H1 (cell line): ENCODE measurements at regions not wholly inside any gene's neighbourhood (a gene's known extent, or its start where the extent isn't known, plus 50 kb on each side); places are given as distances from the start of the nearest gene placed in this dataset.

ENCODE experiments used
- CTCF ChIA-PET: fragments of 300-600 bp; sonication (Branson Sonifier 250); formaldehyde crosslinking; loops from one replicate; lab custom pipeline; 2021; ENCODE audit not compliant: partially characterized antibody; lab: Charles Lee
- POLR2A ChIA-PET: fragments of 300-600 bp; sonication (Branson Sonifier 250); formaldehyde crosslinking; loops from one replicate; lab custom pipeline; 2021; ENCODE audit warnings: inconsistent platforms; ENCODE audit not compliant: partially characterized antibody; lab: Charles Lee
- DNase-seq, 2 experiments: peaks; one replicate each; pipeline versions ENCODE4 v3.0.0 to v3.0.0-alpha.2; 2010 to 2022; ENCODE audit warnings: low spot score in 2 of 2, low read depth in 1 of 2, mixed read lengths in 1 of 2
- FAIRE-seq: peaks from 2 replicates; lab custom pipeline; 2011; peaks lifted over from hg19 to GRCh38; lab: Jason Lieb, UNC
- H2AFZ ChIP-seq: 2 replicates; pipeline ENCODE4 v1.8.1; 2012; ENCODE audit warnings: low read length, inconsistent platforms
- H2AK5ac ChIP-seq: 2 replicates; pipeline ENCODE4 v1.6.1; 2013; ENCODE audit warnings: low read depth, low read length
- H2BK120ac ChIP-seq: replicated peaks from 2 replicates; pipeline ENCODE3; 2013; ENCODE audit warnings: low read depth, low read length, inconsistent platforms
- H2BK12ac ChIP-seq: 2 replicates; pipeline ENCODE4 v1.6.1; 2013; ENCODE audit warnings: low read depth, low read length
- H2BK15ac ChIP-seq: 2 replicates; pipeline ENCODE4 v1.6.1; 2013; ENCODE audit warnings: low read length
- H2BK20ac ChIP-seq: 2 replicates; pipeline ENCODE4 v1.6.1; 2013; ENCODE audit warnings: low read length
- H2BK5ac ChIP-seq: 2 replicates; pipeline ENCODE4 v1.6.1; 2013; ENCODE audit warnings: low read depth, low read length
- H3K14ac ChIP-seq: 2 replicates; pipeline ENCODE4 v1.6.1; 2013; ENCODE audit warnings: inconsistent platforms; ENCODE audit not compliant: insufficient read length
- H3K18ac ChIP-seq: 2 replicates; pipeline ENCODE4 v1.6.1; 2013; ENCODE audit warnings: low read length; ENCODE audit errors: extremely low read depth
- H3K23ac ChIP-seq: 2 replicates; pipeline ENCODE4 v1.6.1; 2013; ENCODE audit warnings: inconsistent platforms; ENCODE audit not compliant: insufficient read length
- H3K23me2 ChIP-seq: 2 replicates; pipeline ENCODE4 v1.6.1; 2013; ENCODE audit warnings: low read depth, low read length
- H3K27ac ChIP-seq: 2 replicates; pipeline ENCODE4 v1.6.1; 2011; ENCODE audit warnings: low read depth, low read length, inconsistent platforms
- H3K27me3 ChIP-seq, 4 experiments: replicated peaks in 1 of 4; 1 replicate in 1 of 4; 2 replicates in 3 of 4; pipeline versions ENCODE4 v1.6.1 to v1.8.1; 2011 to 2013; ENCODE audit warnings: low read length in 3 of 4, mild to moderate bottlenecking in 3 of 4, inconsistent platforms in 2 of 4, mixed read lengths in 2 of 4, moderate library complexity in 1 of 4; ENCODE audit not compliant: control insufficient read depth in 3 of 4, insufficient read depth in 3 of 4; ENCODE audit errors: extremely low read depth in 1 of 4
- H3K36me3 ChIP-seq, 4 experiments: 2 replicates each; pipeline versions ENCODE4 v1.6.1 to v1.8.1; 2011 to 2013; ENCODE audit warnings: mild to moderate bottlenecking in 4 of 4, low read length in 3 of 4, moderate library complexity in 2 of 4, control low read depth in 1 of 4, inconsistent platforms in 1 of 4; ENCODE audit not compliant: insufficient read depth in 4 of 4, control insufficient read depth in 2 of 4
- H3K4ac ChIP-seq: replicated peaks from 2 replicates; pipeline ENCODE3; 2013; ENCODE audit warnings: low read length, low read depth, mixed read lengths, inconsistent platforms; ENCODE audit not compliant: insufficient read length
- H3K4me1 ChIP-seq, 4 experiments: replicated peaks in 1 of 4; 1 replicate in 1 of 4; 2 replicates in 3 of 4; pipeline versions ENCODE4 v1.6.1 to v1.8.1; 2011 to 2013; ENCODE audit warnings: low read length in 3 of 4, inconsistent platforms in 2 of 4, mixed read lengths in 1 of 4; ENCODE audit not compliant: insufficient read depth in 4 of 4, control insufficient read depth in 3 of 4
- H3K4me2 ChIP-seq, 2 experiments: 2 replicates each; pipeline versions ENCODE4 v1.6.1 to v1.8.1; 2011 to 2013; ENCODE audit warnings: low read depth in 2 of 2, low read length in 2 of 2, control low read depth in 1 of 2, inconsistent platforms in 1 of 2, mild to moderate bottlenecking in 1 of 2; ENCODE audit not compliant: insufficient read depth in 1 of 2
- H3K4me3 ChIP-seq, 4 experiments: fragments of 200-600, 300-600 bp in 1 of 4; sonication (generic), shearing (Covaris generic), sonication (Bioruptor Twin) in 1 of 4; 2 replicates each; pipeline versions ENCODE4 v1.5.1 to v1.8.1; 2011 to 2016; ENCODE audit warnings: low read length in 4 of 4, low read depth in 3 of 4, control low read depth in 2 of 4, inconsistent platforms in 2 of 4, mild to moderate bottlenecking in 2 of 4, mixed read lengths in 1 of 4, moderate library complexity in 1 of 4; ENCODE audit not compliant: insufficient read depth in 2 of 4; ENCODE audit errors: extremely low read depth in 1 of 4
- H3K56ac ChIP-seq: replicated peaks from 2 replicates; pipeline ENCODE3; 2013; ENCODE audit warnings: low read depth, mild to moderate bottlenecking, mixed read lengths, low read length, inconsistent platforms; ENCODE audit not compliant: insufficient read length
- H3K79me1 ChIP-seq: 2 replicates; pipeline ENCODE4 v1.6.1; 2013; ENCODE audit warnings: low read depth, low read length, control low read depth
- H3K79me2 ChIP-seq, 2 experiments: 2 replicates each; pipeline versions ENCODE4 v1.6.1 to v1.8.1; 2012 to 2013; ENCODE audit warnings: low read length in 2 of 2, mild to moderate bottlenecking in 2 of 2, inconsistent platforms in 1 of 2; ENCODE audit not compliant: insufficient read depth in 2 of 2, control insufficient read depth in 1 of 2
- H3K9ac ChIP-seq, 4 experiments: replicated peaks in 1 of 4; 1 replicate in 1 of 4; 2 replicates in 3 of 4; pipeline versions ENCODE4 v1.6.1 to v1.8.1; 2011 to 2013; ENCODE audit warnings: low read depth in 3 of 4, low read length in 3 of 4, control low read depth in 2 of 4, mild to moderate bottlenecking in 2 of 4, moderate library complexity in 2 of 4, inconsistent platforms in 1 of 4; ENCODE audit errors: extremely low read depth in 1 of 4
- H3K9me3 ChIP-seq, 2 experiments: 2 replicates each; pipeline versions ENCODE4 v1.6.1 to v1.8.1; 2012 to 2013; ENCODE audit warnings: mild to moderate bottlenecking in 2 of 2, moderate library complexity in 2 of 2, control low read depth in 1 of 2, inconsistent platforms in 1 of 2, low read depth in 1 of 2, low read length in 1 of 2, mixed read lengths in 1 of 2; ENCODE audit not compliant: insufficient read depth in 2 of 2
- H4K20me1 ChIP-seq, 2 experiments: replicated peaks in 1 of 2; 2 replicates each; pipeline versions ENCODE3 to v1.8.1; 2011 to 2013; ENCODE audit warnings: inconsistent platforms in 2 of 2, low read length in 2 of 2, mild to moderate bottlenecking in 1 of 2; ENCODE audit not compliant: insufficient read depth in 2 of 2, control insufficient read depth in 1 of 2
- H4K5ac ChIP-seq: 2 replicates; pipeline ENCODE4 v1.6.1; 2013; ENCODE audit warnings: low read length, low read depth, mixed read lengths, inconsistent platforms; ENCODE audit not compliant: insufficient read length
- H4K8ac ChIP-seq: 2 replicates; pipeline ENCODE4 v1.8.0; 2013; ENCODE audit warnings: mild to moderate bottlenecking, moderate library complexity, low read length, inconsistent platforms; ENCODE audit not compliant: insufficient read depth; ENCODE audit errors: extremely low read depth
- H4K91ac ChIP-seq: replicated peaks from 2 replicates; pipeline ENCODE3; 2013; ENCODE audit warnings: low read length, mixed read lengths, inconsistent platforms; ENCODE audit not compliant: insufficient read length
- CBX8 ChIP-seq: fragments of 300-800, 300-1000 bp; sonication (generic); IDR thresholded peaks from 2 replicates; pipeline ENCODE4 v1.7.1; 2016; ENCODE audit warnings: low read depth, low read length, borderline replicate concordance
- CHD1 ChIP-seq: IDR thresholded peaks from 2 replicates; pipeline ENCODE4 v1.6.1; 2012; ENCODE audit warnings: low read depth, low read length, improper control_type of control experiment
- GABPA ChIP-seq: IDR thresholded peaks from 2 replicates; pipeline ENCODE4 v1.6.1; 2011; ENCODE audit warnings: mild to moderate bottlenecking, low read length, moderate library complexity, borderline replicate concordance; ENCODE audit not compliant: insufficient read depth
- HDAC2 ChIP-seq, 2 experiments: fragments of 300-600 bp in 1 of 2; sonication (generic) in 1 of 2; IDR thresholded peaks; 2 replicates each; pipeline ENCODE4 v1.6.1; 2011 to 2012; ENCODE audit warnings: low read depth in 2 of 2, low read length in 2 of 2, mild to moderate bottlenecking in 2 of 2, moderate library complexity in 2 of 2, borderline replicate concordance in 1 of 2, inconsistent platforms in 1 of 2
- HDAC6 ChIP-seq: IDR thresholded peaks from one replicate; pipeline ENCODE4 v1.7.1; 2012; ENCODE audit warnings: low read depth, mild to moderate bottlenecking, inconsistent platforms, low read length, moderate library complexity
- JUND ChIP-seq: IDR thresholded peaks from 2 replicates; pipeline ENCODE4 v1.6.1; 2011; ENCODE audit warnings: mild to moderate bottlenecking, improper control_type of control experiment, low read length
- KDM4A ChIP-seq: IDR thresholded peaks from one replicate; pipeline ENCODE4 v1.7.1; 2012; ENCODE audit warnings: low read depth, mild to moderate bottlenecking, moderate library complexity, low read length, inconsistent platforms; ENCODE audit not compliant: severe bottlenecking
- PHF8 ChIP-seq: fragments of 200-600 bp; sonication (generic); conservative IDR thresholded peaks from 2 replicates; pipeline ENCODE4 v1.7.1; 2012; ENCODE audit warnings: low read depth, mild to moderate bottlenecking, inconsistent platforms, low read length, moderate library complexity
- POLR2A ChIP-seq, 2 experiments: IDR thresholded peaks; 1 replicate in 1 of 2; 2 replicates in 1 of 2; pipeline ENCODE4 v1.6.1; 2011; ENCODE audit warnings: low read depth in 2 of 2, low read length in 2 of 2, mild to moderate bottlenecking in 2 of 2; ENCODE audit errors: control extremely low read depth in 1 of 2
- RXRA ChIP-seq: IDR thresholded peaks from 2 replicates; pipeline ENCODE4 v1.6.1; 2011; ENCODE audit warnings: low read depth, mild to moderate bottlenecking, low read length, moderate library complexity; ENCODE audit not compliant: insufficient read depth
- SP1 ChIP-seq: IDR thresholded peaks from 2 replicates; pipeline ENCODE4 v1.6.1; 2011; ENCODE audit warnings: low read depth, low read length
- SP2 ChIP-seq: IDR thresholded peaks from 2 replicates; pipeline ENCODE4 v1.6.1; 2012; ENCODE audit warnings: mild to moderate bottlenecking, low read length, inconsistent platforms
- TEAD4 ChIP-seq: IDR thresholded peaks from 2 replicates; pipeline ENCODE4 v1.6.1; 2012; ENCODE audit warnings: low read depth, low read length, inconsistent platforms, mixed read lengths
- WGBS, 2 experiments: shearing (Covaris generic) in 1 of 2; methylation state at CpG; one replicate each; pipeline versions ENCODE4 v1.1.6 to v1.1.7; 2013 to 2015; ENCODE audit warnings: low lambda C conversion rate in 2 of 2, mixed read lengths in 2 of 2, inconsistent platforms in 1 of 2, low coverage in 1 of 2, missing lambda C conversion rate in 1 of 2; ENCODE audit not compliant: insufficient replicate concordance in 2 of 2, insufficient coverage in 1 of 2, insufficient read length in 1 of 2; ENCODE audit errors: extremely low coverage in 1 of 2, missing lambda C conversion rate in 1 of 2; 5-methylcytosine and 5-hydroxymethylcytosine counted together

- Histone ChIP-seq H3K4me3 (no peak overlapping the region), H3K4ac (no peak overlapping the region), H3K79me1 (no peaks in the 10 kb centered on the region), H3K23ac (no peak overlapping the region), H3K9ac (no peak overlapping the region), H4K20me1 (no peaks in the 10 kb centered on the region), H3K4me2 (no peak overlapping the region), H3K79me2 (no peaks in the 10 kb centered on the region), H4K8ac (no peak overlapping the region), H3K27ac (no peak overlapping the region), H3K36me3 (no peaks in the 10 kb centered on the region), H3K4me1 (peaks cover 0 to 5% (median 3%) of the 10 kb centered on the region in 4 experiments; a peak in 2 of 7 replicates), H3K9me3 (no peaks in the 10 kb centered on the region), H3K27me3 (no peaks in the 10 kb centered on the region), H2BK5ac (no peak overlapping the region), H2BK20ac (no peak overlapping the region), H3K18ac (no peak overlapping the region), H2BK12ac (no peak overlapping the region), H3K23me2 (no peaks in the 10 kb centered on the region)
- FAIRE-seq (no peak), DNase-seq (no peak)
- ChIA-PET POLR2A (no interaction called here), CTCF (interaction anchor here (1.4 to 2.9 kb wide), 2 partner anchors 8 to 15 kb away, joined by 4 to 13 read pairs; no protein-coding TSS in a partner anchor)
- TF ChIP-seq PHF8 (no peak), SP1 (no peak), POLR2A (IDR thresholded peaks at IDR 0.05; ENCODE audit: control extremely low read depth in 1 of 2, low read depth in 2 of 2, low read length in 2 of 2) (no peak), HDAC6 (no peak), TEAD4 (no peak), CBX8 (no peak), RXRA (no peak), HDAC2 (IDR thresholded peaks at IDR 0.05; ENCODE audit: borderline replicate concordance in 1 of 2, low read depth in 2 of 2, low read length in 2 of 2) (no peak), KDM4A (no peak), CHD1 (no peak), JUND (no peak), GABPA (no peak), SP2 (no peak)
- TF ChIP-seq, all 59 proteins: peak for 0
- H2BK120ac ChIP-seq = no peak overlapping the region
- no peak overlapping the region for H3K14ac ChIP-seq
- 80% methylated on average over 3 of the region's 3 CpGs; no CpG with 5 or more reads in 1 of the 2 experiments for WGBS, 2 experiments
- H2AFZ ChIP-seq = no peak overlapping the region
- H4K91ac ChIP-seq = no peak overlapping the region
- no peak overlapping the region for H4K5ac ChIP-seq
- no peak overlapping the region for H3K56ac ChIP-seq
- H2AK5ac ChIP-seq = no peak overlapping the region
- no peak overlapping the region for H2BK15ac ChIP-seq
These were observed 143.8 kb upstream of the FAM83B start for GRCh38 chr6:54702772-54703171.
